ENCODE measurements at regions not wholly inside any gene's neighbourhood (a gene's known extent, or its start where the extent isn't known, plus 50 kb on each side); places are given as distances from the start of the nearest gene placed in this dataset.

DNA sequence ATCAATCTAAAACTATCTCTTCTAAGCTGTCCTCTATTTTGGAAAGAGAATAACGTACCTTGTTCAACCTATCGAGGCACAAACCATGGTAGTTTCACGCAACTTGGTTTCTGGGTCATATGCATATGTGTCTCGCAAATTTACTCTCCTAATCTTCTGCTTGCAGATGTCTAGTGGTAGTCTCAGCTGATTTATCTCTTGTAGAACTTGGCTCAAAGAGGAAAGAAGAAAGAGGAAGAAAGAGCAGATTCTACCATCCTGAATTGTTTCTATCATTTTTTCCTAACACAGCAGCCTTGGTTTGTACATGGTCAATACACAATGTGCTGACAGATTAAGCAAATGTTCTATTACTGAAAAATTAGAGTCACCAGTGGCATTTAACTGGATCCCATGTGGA lies 282.3 kb downstream of the SPRY2 start:
- Mint-ChIP-seq H3K36me3 (ENCODE audit: low read depth) (no peaks in the 10 kb centered on the region), H3K4me1 (no peaks in the 10 kb centered on the region), H3K27me3 (no peaks in the 10 kb centered on the region), H3K9me3 (no peaks in the 10 kb centered on the region), H3K4me3 (no peak overlapping the region), H3K27ac (no peak overlapping the region)
- no peak for DNase-seq
- POLR2A ChIA-PET = no interaction called here
- CTCF ChIA-PET = no interaction called here

DNA sequence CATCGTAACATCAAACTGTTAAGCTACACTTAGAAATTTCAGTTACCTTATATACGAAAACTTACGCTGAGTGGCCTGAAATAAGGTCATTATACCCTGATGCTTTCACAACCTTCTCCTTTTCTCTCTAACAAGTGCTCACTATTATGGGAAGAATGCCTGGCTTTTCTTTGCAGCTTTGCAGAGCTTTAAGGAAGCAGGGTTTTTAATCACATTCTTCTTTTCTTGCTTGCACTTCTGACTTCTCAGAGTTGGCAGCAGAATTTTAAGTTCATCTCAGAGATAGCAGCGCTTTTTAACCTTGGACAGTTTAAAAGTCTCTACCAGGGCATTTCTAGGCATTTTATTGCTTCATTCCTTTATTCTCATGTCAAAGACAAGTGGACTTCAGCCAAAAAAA lies 285.1 kb downstream of the SPRY2 start:
- DNase-seq = no peak
- no peaks in the 10 kb centered on the region for H3K4me1 Mint-ChIP-seq
- no peak overlapping the region for H3K27ac Mint-ChIP-seq
- CTCF ChIA-PET = no interaction called here
- no peaks in the 10 kb centered on the region for H3K9me3 Mint-ChIP-seq
- no peaks in the 10 kb centered on the region for H3K27me3 Mint-ChIP-seq
- POLR2A ChIA-PET = no interaction called here
- H3K36me3 Mint-ChIP-seq (ENCODE audit: low read depth) = no peaks in the 10 kb centered on the region
- H3K4me3 Mint-ChIP-seq = no peak overlapping the region

DNA sequence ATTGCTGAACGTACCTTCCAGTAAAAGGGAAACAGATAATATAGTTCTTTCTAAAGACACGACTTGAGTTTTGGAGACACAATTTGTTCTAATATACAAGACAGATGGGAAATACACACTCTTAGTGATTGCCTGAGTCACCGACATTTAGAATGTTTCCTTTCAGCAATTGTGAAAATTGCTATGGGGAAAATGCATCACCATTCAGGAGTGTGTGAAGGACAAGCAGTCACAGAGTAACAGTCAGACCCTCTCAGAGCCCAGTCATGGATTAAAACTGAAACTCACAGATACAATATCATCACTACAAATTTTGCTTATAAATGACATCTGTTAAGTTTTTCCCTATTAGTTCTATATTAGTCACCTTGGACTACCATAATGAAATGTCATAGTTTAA lies 286.1 kb downstream of the SPRY2 start:
- ChIA-PET CTCF (no interaction called here), POLR2A (no interaction called here)
- DNase-seq = no peak
- Mint-ChIP-seq H3K4me1 (no peaks in the 10 kb centered on the region), H3K36me3 (ENCODE audit: low read depth) (no peaks in the 10 kb centered on the region), H3K27ac (no peak overlapping the region), H3K4me3 (no peak overlapping the region), H3K9me3 (no peaks in the 10 kb centered on the region), H3K27me3 (no peaks in the 10 kb centered on the region)

DNA sequence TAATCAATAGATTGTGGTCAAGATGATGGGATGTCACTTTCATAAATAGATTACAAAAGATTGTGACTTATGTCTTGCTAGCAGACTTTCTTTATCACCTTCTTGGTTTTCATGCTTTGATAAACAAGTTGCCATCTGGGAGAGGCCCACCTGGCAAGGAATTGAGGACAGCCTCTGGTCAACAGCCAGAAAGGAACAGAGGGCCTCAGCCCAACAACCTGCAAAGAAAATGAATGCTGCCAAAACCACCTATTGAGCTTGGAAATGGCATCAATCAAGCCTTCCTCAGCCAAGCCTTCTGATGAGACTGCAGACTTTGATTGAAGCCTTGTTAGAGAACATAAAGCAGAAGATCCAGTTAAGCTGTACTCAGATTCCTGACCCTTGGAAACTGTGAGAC lies 288.6 kb downstream of the SPRY2 start:
- no peak for DNase-seq
- no peak overlapping the region for H3K4me3 Mint-ChIP-seq
- no peak overlapping the region for H3K27ac Mint-ChIP-seq
- peaks cover 8% of the 10 kb centered on the region for H3K4me1 Mint-ChIP-seq
- ChIA-PET CTCF (no interaction called here), POLR2A (no interaction called here)
- no peaks in the 10 kb centered on the region for H3K27me3 Mint-ChIP-seq
- no peaks in the 10 kb centered on the region for H3K9me3 Mint-ChIP-seq
- no peaks in the 10 kb centered on the region for H3K36me3 Mint-ChIP-seq (ENCODE audit: low read depth)

DNA sequence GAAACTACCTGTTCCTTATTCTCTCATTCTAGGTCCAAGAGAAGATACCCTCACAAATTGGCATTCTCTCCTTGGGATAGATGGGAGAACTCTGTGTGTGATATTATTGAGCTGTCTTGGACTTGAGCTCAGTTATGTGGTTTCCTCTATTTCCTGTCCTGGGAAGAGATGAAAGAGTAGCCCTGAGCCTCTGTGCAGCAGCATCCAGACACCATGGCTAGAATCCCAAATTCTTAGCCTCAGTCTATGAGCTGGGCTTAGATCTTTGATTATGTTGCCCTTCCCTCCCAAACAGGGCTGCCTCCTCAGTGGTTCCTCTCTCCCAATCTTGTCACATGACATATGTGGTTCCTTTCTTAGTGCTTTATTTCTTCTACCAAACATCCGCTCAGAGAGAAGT lies 290.7 kb downstream of the SPRY2 start:
- Mint-ChIP-seq H3K27me3 (no peaks in the 10 kb centered on the region), H3K27ac (no peak overlapping the region), H3K36me3 (ENCODE audit: low read depth) (no peaks in the 10 kb centered on the region), H3K4me1 (peaks cover 8% of the 10 kb centered on the region), H3K4me3 (no peak overlapping the region), H3K9me3 (no peaks in the 10 kb centered on the region)
- no peak for DNase-seq
- CTCF ChIA-PET = no interaction called here
- POLR2A ChIA-PET = no interaction called here

DNA sequence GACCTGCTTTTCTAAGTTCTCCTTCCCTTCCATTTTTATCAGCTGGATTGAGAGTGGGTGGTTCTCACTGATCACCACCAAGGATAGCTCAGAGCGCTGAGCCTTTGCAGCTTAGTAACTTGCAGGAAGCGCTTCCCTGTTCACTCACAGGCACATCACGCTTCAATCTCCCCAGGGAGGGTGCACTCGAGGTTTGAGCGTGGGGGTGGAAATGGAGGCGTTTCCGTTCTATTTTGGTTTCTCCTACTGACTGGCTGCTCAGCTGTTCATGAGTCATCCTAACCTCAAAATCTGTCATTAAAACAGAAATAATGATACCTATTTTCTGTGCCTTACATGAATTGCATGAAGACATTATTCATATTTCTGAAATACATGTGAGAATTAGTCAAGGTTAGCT lies 292.1 kb downstream of the SPRY2 start:
- peak; percentile 46 for DNase-seq
- H3K27ac Mint-ChIP-seq = no peak overlapping the region
- no peaks in the 10 kb centered on the region for H3K27me3 Mint-ChIP-seq
- H3K4me3 Mint-ChIP-seq = no peak overlapping the region
- H3K36me3 Mint-ChIP-seq (ENCODE audit: low read depth) = no peaks in the 10 kb centered on the region
- ChIA-PET CTCF (no interaction called here), POLR2A (no interaction called here)
- peaks cover 8% of the 10 kb centered on the region for H3K4me1 Mint-ChIP-seq
- H3K9me3 Mint-ChIP-seq = no peaks in the 10 kb centered on the region

DNA sequence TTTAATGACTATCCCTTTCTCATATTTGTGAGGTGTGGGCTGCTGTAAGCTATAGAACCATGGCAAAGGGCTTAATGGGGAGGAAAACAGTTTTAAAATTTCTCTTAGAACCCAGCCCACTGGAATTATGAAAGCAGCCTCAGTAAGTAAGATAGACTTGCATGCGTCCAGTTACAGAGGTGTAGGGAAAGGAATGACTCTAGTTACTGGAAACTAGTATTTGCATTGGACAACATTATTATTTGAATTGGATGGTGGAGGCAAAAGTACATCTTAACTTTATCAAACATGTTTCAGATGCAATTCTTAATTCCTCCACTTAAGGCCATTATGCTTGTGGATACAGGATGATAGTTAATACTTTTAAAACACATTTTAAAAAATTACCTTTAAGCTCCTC lies 292.9 kb downstream of the SPRY2 start:
- ChIA-PET POLR2A (no interaction called here), CTCF (no interaction called here)
- H3K4me3 Mint-ChIP-seq = no peak overlapping the region
- peaks cover 8% of the 10 kb centered on the region for H3K4me1 Mint-ChIP-seq
- H3K27ac Mint-ChIP-seq = no peak overlapping the region
- H3K36me3 Mint-ChIP-seq (ENCODE audit: low read depth) = no peaks in the 10 kb centered on the region
- H3K9me3 Mint-ChIP-seq = no peaks in the 10 kb centered on the region
- DNase-seq = no peak
- no peaks in the 10 kb centered on the region for H3K27me3 Mint-ChIP-seq

DNA sequence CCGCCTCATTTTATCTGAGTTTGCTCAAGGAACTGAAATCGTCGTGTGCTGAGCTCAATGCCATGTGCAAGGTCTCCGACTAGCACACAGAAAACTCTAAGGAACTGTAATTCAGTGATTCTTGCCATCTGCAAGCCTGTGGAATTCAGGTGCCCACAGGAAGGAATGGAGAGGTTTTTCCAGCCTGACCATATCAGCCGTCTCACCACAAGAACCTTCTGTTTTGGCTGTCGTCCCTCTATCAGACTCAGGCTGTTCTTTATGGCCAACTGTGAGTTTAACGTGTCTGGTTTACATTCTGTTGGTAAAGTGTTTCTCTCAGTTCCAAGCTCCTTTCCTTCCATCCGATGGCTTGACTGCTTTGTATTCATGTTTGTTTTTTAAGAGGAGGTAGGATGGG lies 293.5 kb downstream of the SPRY2 start:
- H3K9me3 Mint-ChIP-seq = no peaks in the 10 kb centered on the region
- CTCF ChIA-PET = no interaction called here
- H3K27ac Mint-ChIP-seq = no peak overlapping the region
- H3K4me3 Mint-ChIP-seq = no peak overlapping the region
- POLR2A ChIA-PET = no interaction called here
- H3K27me3 Mint-ChIP-seq = no peaks in the 10 kb centered on the region
- H3K4me1 Mint-ChIP-seq = peaks cover 8% of the 10 kb centered on the region
- no peak for DNase-seq
- H3K36me3 Mint-ChIP-seq (ENCODE audit: low read depth) = no peaks in the 10 kb centered on the region

DNA sequence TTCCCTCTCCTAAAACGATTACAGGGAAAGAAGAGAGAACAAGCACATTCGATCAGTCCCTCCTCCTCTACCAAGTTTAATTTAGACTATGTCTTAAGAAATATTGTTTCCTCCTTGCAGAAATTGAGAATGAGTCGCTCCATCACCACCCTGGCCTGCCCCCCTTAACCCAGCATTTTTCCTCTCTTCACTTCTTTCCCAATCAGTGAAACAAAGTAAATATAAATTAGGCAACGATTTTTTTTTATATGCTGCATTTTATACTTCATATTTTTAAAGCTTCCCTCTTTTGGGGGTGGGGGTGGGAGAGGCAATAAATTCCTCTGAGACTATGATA lies 300.0 kb downstream of the SPRY2 start:
- H3K27me3 Mint-ChIP-seq = no peaks in the 10 kb centered on the region
- no peak overlapping the region for H3K27ac Mint-ChIP-seq
- no peak overlapping the region for H3K4me3 Mint-ChIP-seq
- no peaks in the 10 kb centered on the region for H3K4me1 Mint-ChIP-seq
- no peaks in the 10 kb centered on the region for H3K9me3 Mint-ChIP-seq
- ChIA-PET POLR2A (no interaction called here), CTCF (no interaction called here)
- H3K36me3 Mint-ChIP-seq (ENCODE audit: low read depth) = no peaks in the 10 kb centered on the region
- DNase-seq = no peak

DNA sequence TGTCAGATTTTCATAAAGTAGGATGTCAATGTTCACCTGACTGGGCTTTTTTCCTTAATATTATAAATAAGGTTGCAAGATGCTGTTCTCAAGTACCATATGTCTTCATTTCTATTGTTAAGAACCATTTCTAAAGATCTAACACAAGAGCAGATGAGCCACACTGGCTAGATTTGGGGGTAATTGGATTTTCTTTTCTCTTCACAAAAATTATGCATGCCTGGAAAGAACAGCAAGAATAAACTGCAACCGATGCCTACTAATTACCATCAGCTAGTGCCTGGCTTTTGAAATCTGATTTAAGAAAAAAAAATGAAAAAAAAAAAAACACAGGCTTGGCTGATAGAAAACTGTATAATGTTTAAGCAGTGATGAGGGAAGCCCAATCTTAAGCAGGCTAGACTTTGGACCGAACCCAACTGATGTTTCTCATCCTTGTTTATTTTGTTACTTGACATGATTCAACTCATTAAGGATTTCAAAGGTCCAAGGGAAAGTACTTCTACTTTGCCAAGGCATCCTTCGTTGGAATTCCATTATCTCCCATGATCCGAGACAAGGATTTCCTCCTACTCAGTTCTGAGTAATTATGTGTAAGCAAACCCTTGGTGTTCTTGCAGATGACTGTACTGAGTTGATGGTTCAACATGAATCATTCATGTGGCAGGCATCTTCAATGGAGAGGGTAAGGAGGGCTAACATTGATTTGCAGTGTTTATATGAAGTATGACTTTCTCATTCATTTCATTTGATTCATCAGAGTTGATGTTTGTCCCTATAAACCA lies 300.5 kb downstream of the SPRY2 start:
- Mint-ChIP-seq H3K27me3 (no peaks in the 10 kb centered on the region), H3K36me3 (ENCODE audit: low read depth) (no peaks in the 10 kb centered on the region), H3K4me3 (no peak overlapping the region)

DNA sequence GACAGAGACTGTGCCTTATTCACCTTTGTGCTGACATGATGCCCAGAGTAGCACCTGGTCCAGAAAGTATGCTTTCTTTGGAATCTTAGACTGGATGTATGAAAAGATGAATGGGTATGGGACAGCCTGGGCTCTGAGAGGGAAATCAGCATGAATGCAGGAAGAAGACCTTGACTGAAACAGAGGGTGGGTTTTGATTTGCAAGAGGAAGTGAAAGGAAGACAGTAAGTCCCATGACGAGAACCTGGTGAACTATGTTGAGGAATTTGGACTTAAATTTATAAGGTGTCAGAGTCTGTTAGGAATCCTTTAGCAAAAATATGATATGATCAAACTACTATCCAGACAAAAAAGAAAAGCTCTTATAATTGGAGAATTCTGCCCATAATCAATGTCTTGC lies 301.9 kb downstream of the SPRY2 start:
- no peaks in the 10 kb centered on the region for H3K4me1 Mint-ChIP-seq
- H3K27me3 Mint-ChIP-seq = no peaks in the 10 kb centered on the region
- H3K4me3 Mint-ChIP-seq = no peak overlapping the region
- no peaks in the 10 kb centered on the region for H3K36me3 Mint-ChIP-seq (ENCODE audit: low read depth)
- POLR2A ChIA-PET = no interaction called here
- no peak overlapping the region for H3K27ac Mint-ChIP-seq
- CTCF ChIA-PET = no interaction called here
- H3K9me3 Mint-ChIP-seq = no peaks in the 10 kb centered on the region
- no peak for DNase-seq

More for the DNA sequence above, 300.5 kb downstream of the SPRY2 start:
- Mint-ChIP-seq H3K4me1 (no peaks in the 10 kb centered on the region), H3K27ac (no peak overlapping the region), H3K9me3 (no peaks in the 10 kb centered on the region)
- CTCF ChIA-PET = no interaction called here
- POLR2A ChIA-PET = no interaction called here
- no peak for DNase-seq

DNA sequence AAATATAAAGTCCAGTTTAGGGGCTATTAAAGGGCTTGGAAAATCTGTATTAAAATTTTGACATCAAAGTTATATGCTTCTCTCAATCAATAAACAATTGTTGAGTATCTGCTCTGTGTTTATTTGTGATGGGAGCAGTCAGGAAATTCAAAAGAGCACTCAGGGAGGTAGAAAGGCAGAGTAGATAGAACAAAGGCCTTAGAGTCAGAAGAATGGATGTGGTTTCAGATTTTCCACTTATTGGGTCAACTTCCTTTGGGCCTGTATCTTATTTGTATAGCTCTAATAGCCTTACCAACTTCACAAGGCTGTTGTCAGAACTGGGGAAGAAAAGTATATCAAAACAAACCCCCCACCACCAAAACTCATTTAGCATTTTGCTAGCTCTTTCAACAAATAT lies 302.6 kb downstream of the SPRY2 start:
- H3K27me3 Mint-ChIP-seq = no peaks in the 10 kb centered on the region
- H3K4me1 Mint-ChIP-seq = no peaks in the 10 kb centered on the region
- no peaks in the 10 kb centered on the region for H3K36me3 Mint-ChIP-seq (ENCODE audit: low read depth)
- POLR2A ChIA-PET = no interaction called here
- H3K27ac Mint-ChIP-seq = no peak overlapping the region
- no peak overlapping the region for H3K4me3 Mint-ChIP-seq
- H3K9me3 Mint-ChIP-seq = no peaks in the 10 kb centered on the region
- DNase-seq = no peak
- CTCF ChIA-PET = no interaction called here

DNA sequence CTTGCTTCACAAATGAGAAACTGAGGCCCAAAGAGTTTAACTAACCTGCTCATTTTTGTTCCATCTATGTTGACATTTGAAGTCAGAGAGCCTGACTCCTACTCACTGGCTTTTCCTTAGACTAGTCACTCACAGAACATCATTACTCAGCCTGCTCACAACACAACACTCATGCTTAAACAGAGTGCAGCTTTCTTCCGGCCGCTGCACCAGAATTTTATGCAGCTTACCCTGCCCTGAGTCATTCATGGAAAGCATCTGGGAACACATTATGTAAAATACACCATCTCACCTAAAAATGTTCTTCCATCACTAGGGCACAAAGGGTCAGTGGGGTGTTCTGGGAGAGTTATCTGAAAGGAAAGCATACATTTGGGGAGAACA lies 303.4 kb downstream of the SPRY2 start:
- H3K4me1 Mint-ChIP-seq = no peaks in the 10 kb centered on the region
- ChIA-PET CTCF (no interaction called here), POLR2A (no interaction called here)
- H3K4me3 Mint-ChIP-seq = no peak overlapping the region
- DNase-seq = no peak
- no peaks in the 10 kb centered on the region for H3K27me3 Mint-ChIP-seq
- no peaks in the 10 kb centered on the region for H3K9me3 Mint-ChIP-seq
- no peaks in the 10 kb centered on the region for H3K36me3 Mint-ChIP-seq (ENCODE audit: low read depth)
- H3K27ac Mint-ChIP-seq = no peak overlapping the region

DNA sequence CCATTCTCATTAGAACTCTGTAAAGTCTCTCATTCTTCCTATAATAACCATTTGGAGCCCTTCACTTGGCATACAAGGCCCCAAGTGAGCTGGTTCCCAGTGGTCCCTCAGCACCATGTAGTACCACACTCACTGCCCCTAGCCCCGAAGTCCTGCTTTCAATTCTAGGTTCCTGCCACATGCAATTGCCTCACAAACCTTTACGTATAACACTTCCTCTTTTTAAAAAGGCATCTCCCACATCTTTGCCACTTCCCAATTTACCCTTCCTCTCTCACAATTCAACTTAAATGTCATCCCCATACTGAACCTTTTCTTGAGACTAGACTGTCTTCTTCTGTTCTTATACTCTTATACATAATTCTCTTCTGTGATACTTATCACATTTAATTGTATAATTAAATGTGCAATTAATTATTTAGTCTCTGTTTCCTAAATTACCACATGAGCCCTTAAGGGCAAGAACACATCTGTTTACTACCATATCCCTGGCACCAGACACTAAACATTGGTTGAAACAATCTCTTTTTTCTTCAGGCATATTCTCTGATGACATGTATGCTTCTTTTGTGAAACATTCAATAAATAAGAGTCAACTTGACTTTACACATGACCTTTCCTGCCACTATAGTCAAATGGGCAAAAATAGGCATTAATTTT lies 304.0 kb downstream of the SPRY2 start:
- CTCF ChIA-PET = no interaction called here
- Mint-ChIP-seq H3K4me3 (no peak overlapping the region), H3K4me1 (no peaks in the 10 kb centered on the region), H3K9me3 (no peaks in the 10 kb centered on the region), H3K27me3 (no peaks in the 10 kb centered on the region), H3K27ac (no peak overlapping the region), H3K36me3 (ENCODE audit: low read depth) (no peaks in the 10 kb centered on the region)
- POLR2A ChIA-PET = no interaction called here
- no peak for DNase-seq
